ENCODE measurements at regions not wholly inside any gene's neighbourhood (a gene's known extent, or its start where the extent isn't known, plus 50 kb on each side); places are given as distances from the start of the nearest gene placed in this dataset.

DNA sequence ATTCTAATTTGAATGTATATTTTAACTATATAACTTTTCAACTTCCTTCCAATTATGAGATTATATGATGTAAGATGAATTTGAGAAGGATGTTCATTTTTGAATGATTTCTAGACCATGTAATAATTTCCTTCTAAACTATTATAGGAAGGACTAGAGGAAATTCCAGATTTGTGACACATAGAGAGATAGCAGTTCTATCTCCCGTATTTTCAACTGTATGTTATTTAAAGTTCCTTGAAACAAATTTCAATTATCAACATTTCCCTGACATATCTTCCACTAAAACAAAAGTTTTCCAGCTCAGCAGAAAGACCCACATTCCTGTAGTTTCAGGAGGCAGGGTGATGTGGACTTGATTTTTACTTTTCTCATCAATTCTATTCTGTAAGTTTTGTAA, 396.7 kb upstream of the C1orf87 start:
- Histone ChIP-seq H3F3A (ENCODE audit: control insufficient read depth, insufficient read depth) (no peaks in the 10 kb centered on the region), H3K4me2 (ENCODE audit: low read length) (no peak overlapping the region), H3K9me2 (replicated peaks; ENCODE audit: control insufficient read depth, low read length) (no peaks in the 10 kb centered on the region), H3K4me3 (ENCODE audit: low read length) (no peak overlapping the region), H3K9me3 (ENCODE audit: control insufficient read depth, insufficient read depth, low read length) (no peaks in the 10 kb centered on the region), H3K79me2 (ENCODE audit: control insufficient read depth, low read length) (no peaks in the 10 kb centered on the region), H3K4me1 (ENCODE audit: control insufficient read depth, low read length) (no peaks in the 10 kb centered on the region), H3K36me3 (ENCODE audit: control insufficient read depth, low read length) (no peaks in the 10 kb centered on the region), H3K27ac (ENCODE audit: low read depth, low read length) (no peak overlapping the region), H4K20me1 (ENCODE audit: control insufficient read depth, insufficient read depth, low read depth, low read length) (no peaks in the 10 kb centered on the region), H3K27me3 (ENCODE audit: control insufficient read depth, low read length) (no peaks in the 10 kb centered on the region)
- TF ChIP-seq CTCF (IDR thresholded peaks at IDR 0.05; ENCODE audit: low read depth, low read length, poor library complexity, severe bottlenecking): no peak
- TF ChIP-seq EZH2phosphoT487 (IDR thresholded peaks at IDR 0.05; ENCODE audit: borderline replicate concordance, low read length): no peak

DNA sequence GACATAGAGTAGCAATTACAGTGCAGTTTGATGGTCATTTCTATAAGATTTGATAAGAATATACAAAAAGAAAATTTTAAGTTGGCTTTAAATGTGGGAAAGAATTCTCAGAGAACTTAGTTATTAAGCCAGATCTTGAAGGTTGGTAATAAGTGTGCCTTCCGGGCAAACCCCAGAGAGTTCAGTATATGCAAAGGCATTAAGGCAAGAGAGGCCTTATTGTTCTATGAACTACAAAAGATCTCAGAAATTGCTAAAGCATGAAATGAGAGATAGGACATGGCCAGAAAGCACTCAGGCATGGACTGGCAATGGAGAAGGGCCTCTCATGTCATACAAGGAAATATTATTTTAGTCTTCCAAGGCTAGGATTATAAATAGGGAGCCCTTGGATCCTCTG, 390.2 kb upstream of the C1orf87 start:
- H3K27me3 ChIP-seq (ENCODE audit: control insufficient read depth, low read length): no peaks in the 10 kb centered on the region
- H3K4me1 ChIP-seq (ENCODE audit: control insufficient read depth, low read length): no peaks in the 10 kb centered on the region
- H3K36me3 ChIP-seq (ENCODE audit: control insufficient read depth, low read length): no peaks in the 10 kb centered on the region
- H3K79me2 ChIP-seq (ENCODE audit: control insufficient read depth, low read length): no peaks in the 10 kb centered on the region
- H3K9me3 ChIP-seq (ENCODE audit: control insufficient read depth, insufficient read depth, low read length): no peaks in the 10 kb centered on the region
- no peak for TF ChIP-seq CTCF (IDR thresholded peaks at IDR 0.05; ENCODE audit: low read depth, low read length, poor library complexity, severe bottlenecking)
- TF ChIP-seq EZH2phosphoT487 (IDR thresholded peaks at IDR 0.05; ENCODE audit: borderline replicate concordance, low read length): no peak
- H3K4me3 ChIP-seq (ENCODE audit: low read length): no peak overlapping the region
- no peaks in the 10 kb centered on the region for H4K20me1 ChIP-seq (ENCODE audit: control insufficient read depth, insufficient read depth, low read depth, low read length)
- H3K9me2 ChIP-seq (replicated peaks; ENCODE audit: control insufficient read depth, low read length): no peaks in the 10 kb centered on the region
- no peaks in the 10 kb centered on the region for H3F3A ChIP-seq (ENCODE audit: control insufficient read depth, insufficient read depth)
- H3K4me2 ChIP-seq (ENCODE audit: low read length): no peak overlapping the region
- H3K27ac ChIP-seq (ENCODE audit: low read depth, low read length): no peak overlapping the region

DNA sequence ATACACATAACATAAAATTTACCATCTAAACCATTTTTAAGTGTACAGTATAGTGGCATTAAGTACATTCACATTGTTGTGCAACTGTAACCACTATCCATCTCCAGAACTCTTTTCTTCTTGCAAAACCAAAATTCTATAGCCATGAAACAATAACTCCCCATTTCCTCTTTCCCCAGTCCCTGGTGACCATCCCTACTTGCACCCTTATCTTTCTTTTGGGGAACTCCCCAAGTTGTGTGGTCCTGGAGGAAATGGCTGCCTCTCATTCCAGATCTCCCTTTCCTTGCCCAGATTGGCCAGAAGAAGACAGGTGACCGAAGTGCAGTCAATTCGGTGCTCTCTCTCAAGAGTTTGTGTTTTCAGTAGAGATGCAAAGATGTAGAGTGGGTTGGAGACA, 389.6 kb upstream of the C1orf87 start:
- no peaks in the 10 kb centered on the region for H3K4me1 ChIP-seq (ENCODE audit: control insufficient read depth, low read length)
- H3K36me3 ChIP-seq (ENCODE audit: control insufficient read depth, low read length): no peaks in the 10 kb centered on the region
- no peaks in the 10 kb centered on the region for H3K79me2 ChIP-seq (ENCODE audit: control insufficient read depth, low read length)
- H3K27me3 ChIP-seq (ENCODE audit: control insufficient read depth, low read length): no peaks in the 10 kb centered on the region
- no peaks in the 10 kb centered on the region for H3K9me3 ChIP-seq (ENCODE audit: control insufficient read depth, insufficient read depth, low read length)
- H3K4me3 ChIP-seq (ENCODE audit: low read length): no peak overlapping the region
- TF ChIP-seq CTCF (IDR thresholded peaks at IDR 0.05; ENCODE audit: low read depth, low read length, poor library complexity, severe bottlenecking) (no peak), EZH2phosphoT487 (IDR thresholded peaks at IDR 0.05; ENCODE audit: borderline replicate concordance, low read length) (no peak)
- H3F3A ChIP-seq (ENCODE audit: control insufficient read depth, insufficient read depth): no peaks in the 10 kb centered on the region
- H3K27ac ChIP-seq (ENCODE audit: low read depth, low read length): no peak overlapping the region
- no peaks in the 10 kb centered on the region for H4K20me1 ChIP-seq (ENCODE audit: control insufficient read depth, insufficient read depth, low read depth, low read length)
- no peaks in the 10 kb centered on the region for H3K9me2 ChIP-seq (replicated peaks; ENCODE audit: control insufficient read depth, low read length)
- no peak overlapping the region for H3K4me2 ChIP-seq (ENCODE audit: low read length)

Measured in DOHH2 (cell line).